Mesendoderm (in vitro differentiated cells): ENCODE measurements at regions not wholly inside any gene's neighbourhood (a gene's known extent, or its start where the extent isn't known, plus 50 kb on each side); places are given as distances from the start of the nearest gene placed in this dataset. TPM values are rescaled to one million over a fixed set of nuclear protein-coding genes. Genes with fewer than 3 reads are reported as not detected.

ENCODE experiments used
- DNase-seq: peaks from one replicate; pipeline ENCODE4 v3.0.0; 2013
- H2AK5ac ChIP-seq: 2 replicates; pipeline ENCODE4 v1.6.1; 2013; ENCODE audit warnings: low read length, inconsistent platforms
- H2BK120ac ChIP-seq: 2 replicates; pipeline ENCODE4 v1.6.1; 2013; ENCODE audit warnings: low read depth, mild to moderate bottlenecking, low read length, moderate library complexity, mixed read lengths
- H2BK15ac ChIP-seq: replicated peaks from 2 replicates; pipeline ENCODE4 v1.6.1; 2013; ENCODE audit warnings: low read depth, mild to moderate bottlenecking, moderate library complexity
- H2BK5ac ChIP-seq: 2 replicates; pipeline ENCODE4 v1.6.1; 2013; ENCODE audit warnings: low read length, inconsistent platforms
- H3K18ac ChIP-seq: 2 replicates; pipeline ENCODE4 v1.6.1; 2013; ENCODE audit warnings: mild to moderate bottlenecking, low read length, mixed read lengths
- H3K23ac ChIP-seq: one replicate; pipeline ENCODE4 v1.6.1; 2013; ENCODE audit warnings: low read length
- H3K27ac ChIP-seq: 2 replicates; pipeline ENCODE4 v1.5.1; 2013; ENCODE audit warnings: low read depth, mild to moderate bottlenecking, inconsistent platforms, low read length, moderate library complexity
- H3K27me3 ChIP-seq: 2 replicates; pipeline ENCODE4 v1.6.1; 2013; ENCODE audit warnings: low read length, control low read depth, mild to moderate bottlenecking, inconsistent platforms; ENCODE audit not compliant: insufficient read depth, poor library complexity
- H3K36me3 ChIP-seq: 2 replicates; pipeline ENCODE4 v1.6.1; 2013; ENCODE audit warnings: low read length, inconsistent platforms; ENCODE audit not compliant: control insufficient read depth, insufficient read depth
- H3K4ac ChIP-seq: one replicate; pipeline ENCODE4 v1.6.1; 2013; ENCODE audit warnings: low read depth, mild to moderate bottlenecking, low read length, moderate library complexity
- H3K4me1 ChIP-seq: 2 replicates; pipeline ENCODE4 v1.6.1; 2013; ENCODE audit warnings: low read depth, low read length, inconsistent platforms; ENCODE audit not compliant: control insufficient read depth
- H3K4me2 ChIP-seq: 2 replicates; pipeline ENCODE4 v1.6.1; 2013; ENCODE audit warnings: low read length
- H3K4me3 ChIP-seq: 2 replicates; pipeline ENCODE4 v1.5.1; 2013; ENCODE audit warnings: mild to moderate bottlenecking, low read length
- H3K56ac ChIP-seq: one replicate; pipeline ENCODE4 v1.6.1; 2013; ENCODE audit warnings: low read length
- H3K79me1 ChIP-seq: 2 replicates; pipeline ENCODE4 v1.6.1; 2013; ENCODE audit warnings: low read length, inconsistent platforms
- H3K79me2 ChIP-seq: 2 replicates; pipeline ENCODE4 v1.6.1; 2013; ENCODE audit warnings: mild to moderate bottlenecking, low read length; ENCODE audit not compliant: control insufficient read depth, insufficient read depth
- H3K9ac ChIP-seq: 2 replicates; pipeline ENCODE4 v1.6.1; 2013; ENCODE audit warnings: low read length, inconsistent platforms
- H4K5ac ChIP-seq: one replicate; pipeline ENCODE4 v1.6.1; 2013; ENCODE audit warnings: low read length
- H4K8ac ChIP-seq: one replicate; pipeline ENCODE4 v1.6.1; 2013; ENCODE audit warnings: low read depth, mild to moderate bottlenecking, control low read depth, low read length, moderate library complexity
- WGBS: extraction: QIAGEN DNeasy Blood & Tissue Kit; methylation state at CpG from one replicate; pipeline ENCODE4 v1.1.7; 2013; ENCODE audit warnings: low lambda C conversion rate, missing lambda C conversion rate; ENCODE audit not compliant: insufficient coverage; ENCODE audit errors: extremely low coverage; 5-methylcytosine and 5-hydroxymethylcytosine counted together
- small RNA-seq: library from polyadenylated mRNA; stranded (forward); fragments of <200 nt; extraction: miRNeasy Mini kit (QIAGEN cat#:217004); gene quantifications from one replicate; pipeline ENCODE3, GENCODE V24; 2013; ENCODE audit not compliant: insufficient read depth

DNA sequence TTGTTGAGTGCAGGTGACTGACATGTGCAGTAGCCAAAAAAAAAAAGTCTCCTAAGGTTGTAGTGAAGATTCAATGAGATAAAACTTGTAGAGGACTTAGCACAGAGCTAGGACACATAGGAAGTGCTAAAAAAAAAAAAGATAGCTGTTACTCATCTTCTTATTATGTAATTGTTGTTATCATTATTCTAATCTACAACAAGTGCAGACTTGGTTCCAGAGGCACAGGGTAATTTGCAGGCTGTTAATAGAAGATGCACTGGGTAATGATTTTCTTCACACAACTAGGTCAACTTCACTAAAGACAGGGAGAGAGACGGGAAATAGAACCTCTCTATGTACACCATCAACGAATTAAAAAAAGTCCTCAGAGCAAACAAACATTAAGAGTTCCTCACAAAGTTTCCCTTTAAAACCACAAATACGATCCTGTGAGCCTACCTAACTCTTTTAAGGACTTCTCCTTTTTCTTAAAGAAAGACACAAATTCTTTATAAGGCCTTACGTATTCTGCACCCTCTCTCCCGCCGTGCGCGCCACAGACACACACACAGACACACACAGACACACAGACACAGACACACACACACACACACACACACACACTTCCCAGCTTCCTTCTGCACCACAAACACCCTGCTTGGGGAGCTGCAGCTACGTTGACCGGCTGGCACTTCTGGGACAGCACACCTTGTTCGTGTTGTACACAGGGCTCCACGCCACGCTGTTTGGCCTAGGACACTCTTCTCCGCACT lies 49.8 kb upstream of the GADD45A start:
- Histone ChIP-seq H3K79me1 (no peaks in the 10 kb centered on the region), H2BK120ac (no peak overlapping the region), H2BK5ac (no peak overlapping the region), H3K56ac (no peak overlapping the region), H3K79me2 (no peaks in the 10 kb centered on the region), H4K5ac (no peak overlapping the region), H3K4me2 (no peak overlapping the region), H3K23ac (no peak overlapping the region), H3K4me1 (no peaks in the 10 kb centered on the region), H4K8ac (no peak overlapping the region), H3K4me3 (no peak overlapping the region), H2AK5ac (no peak overlapping the region), H3K27me3 (no peaks in the 10 kb centered on the region), H2BK15ac (no peak overlapping the region), H3K36me3 (no peaks in the 10 kb centered on the region), H3K4ac (no peak overlapping the region), H3K27ac (no peak overlapping the region), H3K18ac (no peak overlapping the region), H3K9ac (no peak overlapping the region)
- WGBS: no CpG with 5 or more reads among the region's 14 CpGs
- DNase-seq: no peak

Small RNA genes lying in the stretch of these regions (small RNA-seq; reads per million reads assigned to genes)
- gene RNU6-1031P: not detected
